ENCODE measurements at regions not wholly inside any gene's neighbourhood (a gene's known extent, or its start where the extent isn't known, plus 50 kb on each side); places are given as distances from the start of the nearest gene placed in this dataset.

GRCh38 chr7:136072447-136072846, 95.3 kb upstream of the MTPN start:
- ATAC-seq (ENCODE audit: low read depth) (no peak), DNase-seq (no peak)
- ChIA-PET POLR2A (no interaction called here), CTCF (no interaction called here)
- Histone ChIP-seq H3K79me2 (ENCODE audit: control insufficient read depth, insufficient read depth, low read length) (no peaks in the 10 kb centered on the region), H3K27me3 (replicated peaks in 1 of 4; ENCODE audit: control extremely low read depth in 1 of 4, control insufficient read depth in 3 of 4, insufficient read depth in 4 of 4, low read length in 3 of 4) (no peaks in the 10 kb centered on the region), H3K4me2 (replicated peaks; ENCODE audit: low read depth, low read length, poor library complexity, severe bottlenecking) (no peak overlapping the region), H3K9ac (ENCODE audit: low read length) (no peak overlapping the region), H3K36me3 (replicated peaks in 1 of 2; ENCODE audit: control extremely low read depth in 1 of 2, control insufficient read depth in 1 of 2, extremely low read depth in 1 of 2, insufficient read depth in 2 of 2, low read length in 1 of 2) (no peaks in the 10 kb centered on the region), H2AFZ (ENCODE audit: insufficient read depth, low read depth, low read length, poor library complexity, severe bottlenecking) (no peak overlapping the region), H3K27ac (ENCODE audit: low read length in 2 of 2) (no peak overlapping the region), H3K9me3 (ENCODE audit: control extremely low read depth in 1 of 3, control insufficient read depth in 2 of 3, insufficient read depth in 1 of 3, low read length in 2 of 3) (no peaks in the 10 kb centered on the region), H3K4me3 (ENCODE audit: control extremely low read depth in 1 of 5, extremely low read depth in 1 of 5, insufficient read depth in 1 of 5, low read depth in 2 of 5, low read length in 4 of 5) (no peak overlapping the region), H4K20me1 (ENCODE audit: control insufficient read depth, insufficient read depth, low read length, poor library complexity, severe bottlenecking) (no peaks in the 10 kb centered on the region), H3K4me1 (ENCODE audit: control insufficient read depth in 2 of 2, insufficient read depth in 2 of 2, low read length in 2 of 2) (no peaks in the 10 kb centered on the region)
- 100% methylated on average over 1 of the region's 4 CpGs for WGBS (ENCODE audit: insufficient coverage)
- Mint-ChIP-seq H3K4me1 (no peaks in the 10 kb centered on the region), H3K4me3 (no peak overlapping the region), H3K27me3 (no peaks in the 10 kb centered on the region), H3K27ac (no peak overlapping the region), H3K9me3 (ENCODE audit: insufficient read depth) (no peaks in the 10 kb centered on the region)
- no peak for TF ChIP-seq EZH2 (IDR thresholded peaks at IDR 0.05; ENCODE audit: borderline replicate concordance, insufficient read depth, low read depth, low read length, poor library complexity, severe bottlenecking)
- TF ChIP-seq, protein P1, sequence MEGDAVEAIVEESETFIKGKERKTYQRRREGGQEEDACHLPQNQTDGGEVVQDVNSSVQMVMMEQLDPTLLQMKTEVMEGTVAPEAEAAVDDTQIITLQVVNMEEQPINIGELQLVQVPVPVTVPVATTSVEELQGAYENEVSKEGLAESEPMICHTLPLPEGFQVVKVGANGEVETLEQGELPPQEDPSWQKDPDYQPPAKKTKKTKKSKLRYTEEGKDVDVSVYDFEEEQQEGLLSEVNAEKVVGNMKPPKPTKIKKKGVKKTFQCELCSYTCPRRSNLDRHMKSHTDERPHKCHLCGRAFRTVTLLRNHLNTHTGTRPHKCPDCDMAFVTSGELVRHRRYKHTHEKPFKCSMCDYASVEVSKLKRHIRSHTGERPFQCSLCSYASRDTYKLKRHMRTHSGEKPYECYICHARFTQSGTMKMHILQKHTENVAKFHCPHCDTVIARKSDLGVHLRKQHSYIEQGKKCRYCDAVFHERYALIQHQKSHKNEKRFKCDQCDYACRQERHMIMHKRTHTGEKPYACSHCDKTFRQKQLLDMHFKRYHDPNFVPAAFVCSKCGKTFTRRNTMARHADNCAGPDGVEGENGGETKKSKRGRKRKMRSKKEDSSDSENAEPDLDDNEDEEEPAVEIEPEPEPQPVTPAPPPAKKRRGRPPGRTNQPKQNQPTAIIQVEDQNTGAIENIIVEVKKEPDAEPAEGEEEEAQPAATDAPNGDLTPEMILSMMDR (IDR thresholded peaks at IDR 0.05) = no peak
- intact Hi-C loops (cut with micrococcal nuclease) = no loop called here

GRCh38 chr7:136070736-136071505, 93.8 kb upstream of the MTPN start:
- H3K79me2 ChIP-seq (ENCODE audit: control insufficient read depth, insufficient read depth, low read length) = no peaks in the 10 kb centered on the region
- ATAC-seq (ENCODE audit: low read depth) = no peak
- H3K4me3 ChIP-seq (ENCODE audit: control extremely low read depth in 1 of 5, extremely low read depth in 1 of 5, insufficient read depth in 1 of 5, low read depth in 2 of 5, low read length in 4 of 5) = no peak overlapping the region
- H3K4me1 ChIP-seq (ENCODE audit: control insufficient read depth in 2 of 2, insufficient read depth in 2 of 2, low read length in 2 of 2) = no peaks in the 10 kb centered on the region
- H3K9me3 ChIP-seq (ENCODE audit: control extremely low read depth in 1 of 3, control insufficient read depth in 2 of 3, insufficient read depth in 1 of 3, low read length in 2 of 3) = peaks cover 0 to 3% (median 0%) of the 10 kb centered on the region in 3 donors
- H3K27me3 Mint-ChIP-seq = peaks cover 3% of the 10 kb centered on the region
- H3K27me3 ChIP-seq (replicated peaks in 1 of 4; ENCODE audit: control extremely low read depth in 1 of 4, control insufficient read depth in 3 of 4, insufficient read depth in 4 of 4, low read length in 3 of 4) = no peaks in the 10 kb centered on the region
- no peak overlapping the region for H3K4me2 ChIP-seq (replicated peaks; ENCODE audit: low read depth, low read length, poor library complexity, severe bottlenecking)
- H3K4me1 Mint-ChIP-seq = no peaks in the 10 kb centered on the region
- H3K27ac Mint-ChIP-seq = no peak overlapping the region
- DNase-seq = no peak
- intact Hi-C loops (cut with micrococcal nuclease) = no loop called here
- 95% methylated on average over 2 of the region's 6 CpGs for WGBS (ENCODE audit: insufficient coverage)
- no peaks in the 10 kb centered on the region for H4K20me1 ChIP-seq (ENCODE audit: control insufficient read depth, insufficient read depth, low read length, poor library complexity, severe bottlenecking)
- TF ChIP-seq, protein P1 (IDR thresholded peaks at IDR 0.05) = no peak
- no peak for TF ChIP-seq EZH2 (IDR thresholded peaks at IDR 0.05; ENCODE audit: borderline replicate concordance, insufficient read depth, low read depth, low read length, poor library complexity, severe bottlenecking)
- no peaks in the 10 kb centered on the region for H3K9me3 Mint-ChIP-seq (ENCODE audit: insufficient read depth)
- H3K4me3 Mint-ChIP-seq = no peak overlapping the region
- CTCF ChIA-PET = no interaction called here
- H3K27ac ChIP-seq (ENCODE audit: low read length in 2 of 2) = no peak overlapping the region
- H3K36me3 ChIP-seq (replicated peaks in 1 of 2; ENCODE audit: control extremely low read depth in 1 of 2, control insufficient read depth in 1 of 2, extremely low read depth in 1 of 2, insufficient read depth in 2 of 2, low read length in 1 of 2) = no peaks in the 10 kb centered on the region
- H3K9ac ChIP-seq (ENCODE audit: low read length) = no peak overlapping the region
- H2AFZ ChIP-seq (ENCODE audit: insufficient read depth, low read depth, low read length, poor library complexity, severe bottlenecking) = no peak overlapping the region
- POLR2A ChIA-PET = no interaction called here

Measured in B cell (primary cell).